ENCODE measurements at regions not wholly inside any gene's neighbourhood (a gene's known extent, or its start where the extent isn't known, plus 50 kb on each side); places are given as distances from the start of the nearest gene placed in this dataset.

- H3K4me1 ChIP-seq (ENCODE audit: insufficient read depth, insufficient read length), result no peaks in the 10 kb centered on the region
- H3K9me3 ChIP-seq (ENCODE audit: insufficient read depth, low read length), result no peaks in the 10 kb centered on the region
- no peak overlapping the region for H3K9ac ChIP-seq (ENCODE audit: insufficient read length, low read depth)
- no peak overlapping the region for H3K4me3 ChIP-seq (ENCODE audit: insufficient read length, low read depth)
- H3K27me3 ChIP-seq (ENCODE audit: insufficient read depth, insufficient read length), result no peaks in the 10 kb centered on the region
- no peak for TF ChIP-seq SUZ12 (IDR thresholded peaks at IDR 0.05; ENCODE audit: extremely low read depth, insufficient read depth, insufficient read length)
- no peak for TF ChIP-seq YY1 (IDR thresholded peaks at IDR 0.05; ENCODE audit: insufficient read depth, insufficient read length)
- TF ChIP-seq ZNF274 (IDR thresholded peaks at IDR 0.05; ENCODE audit: low read depth, low read length), result no peak
- H3K36me3 ChIP-seq (ENCODE audit: insufficient read depth, insufficient read length, low read length), result no peaks in the 10 kb centered on the region
- no peak for DNase-seq (ENCODE audit: low read depth, low spot score)
Measured at GRCh38 chrX:25561190-25561589, 545.4 kb upstream of the ARX start.

GRCh38 chrX:25573631-25574030, 557.9 kb upstream of the ARX start:
- no peak overlapping the region for H3K9ac ChIP-seq (ENCODE audit: insufficient read length, low read depth)
- no peaks in the 10 kb centered on the region for H3K27me3 ChIP-seq (ENCODE audit: insufficient read depth, insufficient read length)

GRCh38 chrX:25596921-25597320, 541.2 kb upstream of the MAGEB18 start:
- H3K9me3 ChIP-seq (ENCODE audit: insufficient read depth, low read length), result no peaks in the 10 kb centered on the region
- DNase-seq (ENCODE audit: low read depth, low spot score), result no peak
- H3K9ac ChIP-seq (ENCODE audit: insufficient read length, low read depth), result no peak overlapping the region
- no peaks in the 10 kb centered on the region for H3K36me3 ChIP-seq (ENCODE audit: insufficient read depth, insufficient read length, low read length)
- TF ChIP-seq SUZ12 (IDR thresholded peaks at IDR 0.05; ENCODE audit: extremely low read depth, insufficient read depth, insufficient read length) (no peak), ZNF274 (IDR thresholded peaks at IDR 0.05; ENCODE audit: low read depth, low read length) (no peak), YY1 (IDR thresholded peaks at IDR 0.05; ENCODE audit: insufficient read depth, insufficient read length) (no peak)
- H3K4me1 ChIP-seq (ENCODE audit: insufficient read depth, insufficient read length), result no peaks in the 10 kb centered on the region
- H3K4me3 ChIP-seq (ENCODE audit: insufficient read length, low read depth), result no peak overlapping the region
- no peaks in the 10 kb centered on the region for H3K27me3 ChIP-seq (ENCODE audit: insufficient read depth, insufficient read length)

More at GRCh38 chrX:25573631-25574030, 557.9 kb upstream of the ARX start:
- DNase-seq (ENCODE audit: low read depth, low spot score), result no peak
- no peaks in the 10 kb centered on the region for H3K36me3 ChIP-seq (ENCODE audit: insufficient read depth, insufficient read length, low read length)
- no peak for TF ChIP-seq YY1 (IDR thresholded peaks at IDR 0.05; ENCODE audit: insufficient read depth, insufficient read length)
- TF ChIP-seq SUZ12 (IDR thresholded peaks at IDR 0.05; ENCODE audit: extremely low read depth, insufficient read depth, insufficient read length), result no peak
- TF ChIP-seq ZNF274 (IDR thresholded peaks at IDR 0.05; ENCODE audit: low read depth, low read length), result no peak
- no peaks in the 10 kb centered on the region for H3K4me1 ChIP-seq (ENCODE audit: insufficient read depth, insufficient read length)
- no peaks in the 10 kb centered on the region for H3K9me3 ChIP-seq (ENCODE audit: insufficient read depth, low read length)
- no peak overlapping the region for H3K4me3 ChIP-seq (ENCODE audit: insufficient read length, low read depth)

GRCh38 chrX:25597551-25597950, 540.6 kb upstream of the MAGEB18 start:
- DNase-seq (ENCODE audit: low read depth, low spot score), result no peak
- Histone ChIP-seq H3K4me1 (ENCODE audit: insufficient read depth, insufficient read length) (no peaks in the 10 kb centered on the region), H3K4me3 (ENCODE audit: insufficient read length, low read depth) (no peak overlapping the region), H3K9ac (ENCODE audit: insufficient read length, low read depth) (no peak overlapping the region), H3K9me3 (ENCODE audit: insufficient read depth, low read length) (no peaks in the 10 kb centered on the region), H3K36me3 (ENCODE audit: insufficient read depth, insufficient read length, low read length) (no peaks in the 10 kb centered on the region), H3K27me3 (ENCODE audit: insufficient read depth, insufficient read length) (no peaks in the 10 kb centered on the region)
- TF ChIP-seq YY1 (IDR thresholded peaks at IDR 0.05; ENCODE audit: insufficient read depth, insufficient read length) (no peak), ZNF274 (IDR thresholded peaks at IDR 0.05; ENCODE audit: low read depth, low read length) (no peak)

DNA sequence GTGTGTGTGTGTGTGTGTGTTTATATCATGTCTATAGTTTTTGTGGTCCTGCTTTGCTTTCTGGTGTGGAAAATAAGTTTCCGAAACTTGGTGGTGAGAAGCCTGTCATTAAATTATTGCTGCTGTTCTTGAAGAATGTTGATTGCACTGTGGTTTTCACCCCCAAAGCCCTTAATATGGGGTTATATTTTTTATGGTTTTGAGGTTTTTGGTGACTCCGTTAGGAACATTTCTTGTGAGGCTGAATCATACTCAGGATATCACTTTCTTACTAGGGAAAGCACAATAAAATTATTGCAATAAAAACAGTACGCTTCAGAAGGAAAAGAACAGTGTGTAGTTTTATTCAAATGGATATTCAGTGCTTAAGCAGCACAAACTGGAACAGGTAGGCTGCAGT, 539.1 kb upstream of the MAGEB18 start:
- H3K4me1 ChIP-seq (ENCODE audit: insufficient read depth, insufficient read length), result no peaks in the 10 kb centered on the region
- no peak for DNase-seq (ENCODE audit: low read depth, low spot score)
- no peaks in the 10 kb centered on the region for H3K36me3 ChIP-seq (ENCODE audit: insufficient read depth, insufficient read length, low read length)
- no peaks in the 10 kb centered on the region for H3K27me3 ChIP-seq (ENCODE audit: insufficient read depth, insufficient read length)
- H3K9me3 ChIP-seq (ENCODE audit: insufficient read depth, low read length), result no peaks in the 10 kb centered on the region
- no peak for TF ChIP-seq ZNF274 (IDR thresholded peaks at IDR 0.05; ENCODE audit: low read depth, low read length)
- no peak overlapping the region for H3K4me3 ChIP-seq (ENCODE audit: insufficient read length, low read depth)
- H3K9ac ChIP-seq (ENCODE audit: insufficient read length, low read depth), result no peak overlapping the region

- Histone ChIP-seq H3K9me3 (ENCODE audit: insufficient read depth, low read length) (no peaks in the 10 kb centered on the region), H3K4me3 (ENCODE audit: insufficient read length, low read depth) (no peak overlapping the region), H3K4me1 (ENCODE audit: insufficient read depth, insufficient read length) (no peaks in the 10 kb centered on the region), H3K36me3 (ENCODE audit: insufficient read depth, insufficient read length, low read length) (no peaks in the 10 kb centered on the region), H3K9ac (ENCODE audit: insufficient read length, low read depth) (no peak overlapping the region), H3K27me3 (ENCODE audit: insufficient read depth, insufficient read length) (no peaks in the 10 kb centered on the region)
- DNase-seq (ENCODE audit: low read depth, low spot score), result no peak
- TF ChIP-seq YY1 (IDR thresholded peaks at IDR 0.05; ENCODE audit: insufficient read depth, insufficient read length) (no peak), ZNF274 (IDR thresholded peaks at IDR 0.05; ENCODE audit: low read depth, low read length) (no peak), SUZ12 (IDR thresholded peaks at IDR 0.05; ENCODE audit: extremely low read depth, insufficient read depth, insufficient read length) (no peak)
Measured at GRCh38 chrX:25600776-25601175, 537.4 kb upstream of the MAGEB18 start.

GRCh38 chrX:25601323-25601722, 536.8 kb upstream of the MAGEB18 start:
- Histone ChIP-seq H3K4me1 (ENCODE audit: insufficient read depth, insufficient read length) (no peaks in the 10 kb centered on the region), H3K9me3 (ENCODE audit: insufficient read depth, low read length) (no peaks in the 10 kb centered on the region), H3K36me3 (ENCODE audit: insufficient read depth, insufficient read length, low read length) (no peaks in the 10 kb centered on the region), H3K27me3 (ENCODE audit: insufficient read depth, insufficient read length) (no peaks in the 10 kb centered on the region), H3K9ac (ENCODE audit: insufficient read length, low read depth) (no peak overlapping the region), H3K4me3 (ENCODE audit: insufficient read length, low read depth) (no peak overlapping the region)
- TF ChIP-seq YY1 (IDR thresholded peaks at IDR 0.05; ENCODE audit: insufficient read depth, insufficient read length) (no peak), SUZ12 (IDR thresholded peaks at IDR 0.05; ENCODE audit: extremely low read depth, insufficient read depth, insufficient read length) (no peak), ZNF274 (IDR thresholded peaks at IDR 0.05; ENCODE audit: low read depth, low read length) (no peak)
- no peak for DNase-seq (ENCODE audit: low read depth, low spot score)

- no peak for DNase-seq (ENCODE audit: low read depth, low spot score)
- TF ChIP-seq SUZ12 (IDR thresholded peaks at IDR 0.05; ENCODE audit: extremely low read depth, insufficient read depth, insufficient read length) (no peak), YY1 (IDR thresholded peaks at IDR 0.05; ENCODE audit: insufficient read depth, insufficient read length) (no peak), ZNF274 (IDR thresholded peaks at IDR 0.05; ENCODE audit: low read depth, low read length) (no peak)
- Histone ChIP-seq H3K4me3 (ENCODE audit: insufficient read length, low read depth) (no peak overlapping the region), H3K36me3 (ENCODE audit: insufficient read depth, insufficient read length, low read length) (no peaks in the 10 kb centered on the region), H3K9me3 (ENCODE audit: insufficient read depth, low read length) (peaks cover 5% of the 10 kb centered on the region; the same call in 1 of the 2 replicates), H3K27me3 (ENCODE audit: insufficient read depth, insufficient read length) (no peaks in the 10 kb centered on the region), H3K9ac (ENCODE audit: insufficient read length, low read depth) (no peak overlapping the region), H3K4me1 (ENCODE audit: insufficient read depth, insufficient read length) (no peaks in the 10 kb centered on the region)
Measured at GRCh38 chrX:25618248-25618647, 519.9 kb upstream of the MAGEB18 start.
